ENCODE measurements at regions not wholly inside any gene's neighbourhood (a gene's known extent, or its start where the extent isn't known, plus 50 kb on each side); places are given as distances from the start of the nearest gene placed in this dataset.
A peak's percentile ranks its signal among the peaks of the same experiment; 100 is the strongest.

GRCh38 chr4:57605376-57605775 is 495.2 kb upstream of the IGFBP7 start:
- DNase-seq (ENCODE audit: low spot score) = no peak

GRCh38 chr4:57602141-57602540 is 492.0 kb upstream of the IGFBP7 start:
- DNase-seq (ENCODE audit: low spot score) = no peak

GRCh38 chr4:57591073-57591472 is 480.9 kb upstream of the IGFBP7 start:
- DNase-seq (ENCODE audit: low spot score) = no peak

GRCh38 chr4:57588557-57588956 is 478.4 kb upstream of the IGFBP7 start:
- DNase-seq (ENCODE audit: low spot score) = no peak

- DNase-seq (ENCODE audit: low spot score) = no peak
Observed at GRCh38 chr4:57580710-57581599, 470.8 kb upstream of the IGFBP7 start.

GRCh38 chr4:57575426-57575825 is 465.2 kb upstream of the IGFBP7 start:
- no peak for DNase-seq (ENCODE audit: low spot score)

- DNase-seq (ENCODE audit: low spot score) = no peak
Observed at GRCh38 chr4:57554556-57555092, 444.4 kb upstream of the IGFBP7 start.

GRCh38 chr4:57553728-57554127 is 443.5 kb upstream of the IGFBP7 start:
- DNase-seq (ENCODE audit: low spot score) = no peak

GRCh38 chr4:57550198-57550597 is 440.0 kb upstream of the IGFBP7 start:
- no peak for DNase-seq (ENCODE audit: low spot score)

- DNase-seq (ENCODE audit: low spot score) = no peak
Observed at GRCh38 chr4:57548856-57549255, 438.7 kb upstream of the IGFBP7 start.

GRCh38 chr4:57544811-57545654 is 434.8 kb upstream of the IGFBP7 start:
- DNase-seq (ENCODE audit: low spot score) = peak; percentile 18

GRCh38 chr4:57504797-57505530 is 394.8 kb upstream of the IGFBP7 start:
- no peak for DNase-seq (ENCODE audit: low spot score)

GRCh38 chr4:57504139-57504538 is 394.0 kb upstream of the IGFBP7 start:
- no peak for DNase-seq (ENCODE audit: low spot score)

GRCh38 chr4:57501720-57502119 is 391.5 kb upstream of the IGFBP7 start:
- peak; percentile 11 for DNase-seq (ENCODE audit: low spot score)

- peak; percentile 21 for DNase-seq (ENCODE audit: low spot score)
Observed at GRCh38 chr4:57499786-57500185, 389.6 kb upstream of the IGFBP7 start.

- no peak for DNase-seq (ENCODE audit: low spot score)
Observed at GRCh38 chr4:57498251-57498650, 388.1 kb upstream of the IGFBP7 start.

- no peak for DNase-seq (ENCODE audit: low spot score)
Observed at GRCh38 chr4:57496697-57497471, 386.7 kb upstream of the IGFBP7 start.

- DNase-seq (ENCODE audit: low spot score) = no peak
Observed at GRCh38 chr4:57494821-57495220, 384.6 kb upstream of the IGFBP7 start.

GRCh38 chr4:57492251-57492878 is 382.2 kb upstream of the IGFBP7 start:
- DNase-seq (ENCODE audit: low spot score) = no peak

- no peak for DNase-seq (ENCODE audit: low spot score)
Observed at GRCh38 chr4:57491388-57491787, 381.2 kb upstream of the IGFBP7 start.

All from iPS-NIHi11 (cell line).